ENCODE measurements at regions not wholly inside any gene's neighbourhood (a gene's known extent, or its start where the extent isn't known, plus 50 kb on each side); places are given as distances from the start of the nearest gene placed in this dataset.

DNA sequence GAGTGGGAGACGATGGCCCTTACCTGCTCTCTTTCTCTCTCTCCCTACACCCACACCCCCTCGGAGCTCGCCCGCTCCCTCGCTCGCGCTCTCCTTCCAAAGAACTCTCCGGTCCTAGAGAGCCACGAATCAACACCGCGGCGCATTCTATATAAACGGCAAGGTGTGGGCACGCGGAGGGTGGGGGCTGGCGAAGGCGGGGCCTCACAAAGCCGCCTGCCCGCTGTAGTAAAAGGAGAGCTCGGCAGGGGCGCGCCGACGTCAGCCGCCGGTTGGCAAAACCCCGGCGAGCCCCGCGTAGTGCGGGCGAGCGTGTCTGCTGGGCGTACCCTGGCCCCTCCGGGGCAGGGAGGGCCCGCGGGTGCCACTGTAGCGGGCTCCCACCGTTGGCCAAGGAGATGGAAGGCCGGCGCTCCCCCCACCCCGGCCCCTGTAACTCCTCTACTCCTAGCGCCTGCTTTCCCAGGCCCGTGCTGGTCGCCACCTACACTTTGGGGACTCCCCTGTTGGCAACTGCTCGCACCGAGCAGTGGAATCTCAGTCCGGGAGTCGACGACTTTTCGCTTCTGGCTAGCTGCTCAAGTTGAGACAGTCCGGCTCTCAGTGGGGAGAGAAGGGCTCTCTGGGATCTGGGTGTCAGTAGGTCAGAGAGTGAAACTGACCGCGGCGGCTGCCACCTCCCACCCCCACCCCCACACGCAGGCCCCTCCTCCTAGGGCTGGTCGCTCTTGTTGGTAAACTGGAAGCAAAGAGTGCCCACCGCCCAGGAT, 325.5 kb upstream of the F9 start:
- ATAC-seq (ENCODE audit: poor library complexity), result peak; percentile 62
- peak; percentile 43 for DNase-seq
- intact Hi-C loops (cut with DNase I), result no loop called here

DNA sequence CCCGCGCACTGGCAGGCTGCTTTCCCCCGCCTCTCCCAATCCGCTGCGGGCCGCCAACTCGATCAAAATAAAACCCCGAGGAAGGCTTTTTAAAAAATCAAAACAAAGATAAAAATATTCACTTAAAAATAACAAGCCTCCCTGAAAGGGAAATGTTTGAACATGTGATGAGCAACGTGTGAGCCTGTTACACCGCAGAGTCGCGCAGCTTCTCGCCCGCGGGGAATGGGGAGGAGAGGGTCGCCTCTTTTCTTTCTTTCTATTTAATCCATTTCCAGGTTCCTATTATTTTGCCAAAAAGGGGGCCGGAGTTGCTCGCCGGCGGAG, 326.0 kb upstream of the F9 start:
- intact Hi-C loops (cut with DNase I), result no loop called here
- ATAC-seq (ENCODE audit: poor library complexity) (no peak), DNase-seq (peak; percentile 30)

- DNase-seq, result peak; percentile 40
- ATAC-seq (ENCODE audit: poor library complexity), result peak; percentile 27
- intact Hi-C loops (cut with DNase I), result no loop called here
Observed at GRCh38 chrX:139203651-139204570, 326.6 kb upstream of the F9 start.

DNA sequence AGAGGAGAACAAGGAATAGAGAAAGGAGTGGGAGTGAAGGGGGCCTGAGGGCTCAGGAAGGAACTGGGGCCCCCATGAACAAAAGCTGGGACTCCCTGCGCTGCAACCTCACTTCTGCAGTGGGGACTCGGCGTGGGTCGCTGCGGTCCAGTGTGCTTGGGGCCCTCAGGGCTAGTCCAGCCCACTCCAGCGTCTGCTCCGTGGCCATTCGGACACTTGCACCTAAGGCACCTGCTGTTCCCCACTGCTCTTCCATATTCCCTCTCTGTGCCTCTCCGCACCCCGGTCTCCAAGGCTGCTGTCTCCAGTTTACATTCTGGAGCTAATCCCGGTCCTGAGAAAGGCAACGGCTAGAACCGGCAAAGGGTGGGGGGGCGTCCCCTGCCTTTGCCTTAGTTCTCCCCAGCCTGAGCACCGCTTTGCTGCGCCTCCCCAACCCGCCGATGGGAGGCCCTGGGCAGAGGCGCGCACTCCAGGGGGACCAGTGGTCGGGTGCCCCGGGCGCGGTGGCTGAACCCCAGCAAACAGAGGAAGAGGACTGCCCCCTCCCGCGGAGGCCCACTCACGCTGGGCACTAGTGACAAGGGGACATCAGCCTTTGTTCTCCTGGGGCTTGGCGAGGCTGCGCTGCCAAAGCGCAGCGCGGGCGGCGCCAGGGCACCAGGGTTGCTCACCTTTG, 327.7 kb upstream of the F9 start:
- intact Hi-C loops (cut with DNase I), result no loop called here
- DNase-seq, result no peak
- ATAC-seq (ENCODE audit: poor library complexity), result no peak

DNA sequence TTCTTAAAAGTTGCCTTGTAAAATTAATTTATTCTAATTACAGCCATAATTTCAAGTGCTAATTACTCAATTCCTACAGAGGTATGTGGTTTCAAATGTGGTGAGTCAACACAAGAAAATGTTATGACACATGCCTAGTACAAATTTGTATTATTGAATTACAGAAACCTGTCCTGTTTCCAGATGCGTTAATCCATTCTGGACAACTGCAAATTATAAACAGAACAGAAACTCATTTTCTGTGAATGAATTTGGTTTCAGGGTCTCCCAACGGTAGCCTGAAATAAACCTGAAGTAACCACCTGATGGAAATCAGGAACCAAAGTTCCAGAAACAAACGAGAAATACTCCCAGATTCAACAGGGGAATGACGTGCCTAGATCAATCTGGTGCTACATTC, 328.6 kb upstream of the F9 start:
- intact Hi-C loops (cut with DNase I), result no loop called here
- DNase-seq (no peak), ATAC-seq (ENCODE audit: poor library complexity) (no peak)

DNA sequence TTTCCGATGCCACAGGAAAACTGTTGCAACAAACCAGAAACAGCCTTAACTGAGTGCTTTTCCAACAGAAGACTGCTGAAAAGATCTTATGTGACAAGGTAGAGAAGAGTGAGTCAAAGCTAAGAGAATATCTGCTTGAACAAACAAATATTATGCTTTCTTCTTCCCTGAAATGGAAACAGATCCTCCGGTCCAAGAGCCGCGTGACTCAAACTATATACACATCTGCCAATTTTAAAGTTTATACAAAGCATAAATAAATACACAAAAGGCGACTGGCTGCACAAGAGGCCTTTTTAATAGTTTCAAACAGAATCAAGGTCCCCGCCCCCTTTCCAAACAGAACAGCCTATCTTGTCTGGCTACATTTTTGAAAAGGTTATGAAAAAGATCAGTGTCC, 329.7 kb upstream of the F9 start:
- no peak for ATAC-seq (ENCODE audit: poor library complexity)
- DNase-seq, result no peak
- intact Hi-C loops (cut with DNase I), result no loop called here

- no peak for DNase-seq
- intact Hi-C loops (cut with DNase I), result no loop called here
- ATAC-seq (ENCODE audit: poor library complexity), result no peak
Observed at GRCh38 chrX:139200346-139200745, 330.2 kb upstream of the F9 start.

- DNase-seq (no peak), ATAC-seq (ENCODE audit: poor library complexity) (no peak)
- intact Hi-C loops (cut with DNase I), result no loop called here
Observed at GRCh38 chrX:139199933-139200332, 330.6 kb upstream of the F9 start.

GRCh38 chrX:139198936-139199335, 331.6 kb upstream of the F9 start:
- DNase-seq, result no peak
- intact Hi-C loops (cut with DNase I), result no loop called here
- no peak for ATAC-seq (ENCODE audit: poor library complexity)

GRCh38 chrX:139196890-139197289, 333.6 kb upstream of the F9 start:
- ATAC-seq (ENCODE audit: poor library complexity) (no peak), DNase-seq (no peak)
- intact Hi-C loops (cut with DNase I), result no loop called here

GRCh38 chrX:139194571-139195280, 335.8 kb upstream of the F9 start:
- intact Hi-C loops (cut with DNase I), result no loop called here
- DNase-seq, result peak; percentile 36

DNA sequence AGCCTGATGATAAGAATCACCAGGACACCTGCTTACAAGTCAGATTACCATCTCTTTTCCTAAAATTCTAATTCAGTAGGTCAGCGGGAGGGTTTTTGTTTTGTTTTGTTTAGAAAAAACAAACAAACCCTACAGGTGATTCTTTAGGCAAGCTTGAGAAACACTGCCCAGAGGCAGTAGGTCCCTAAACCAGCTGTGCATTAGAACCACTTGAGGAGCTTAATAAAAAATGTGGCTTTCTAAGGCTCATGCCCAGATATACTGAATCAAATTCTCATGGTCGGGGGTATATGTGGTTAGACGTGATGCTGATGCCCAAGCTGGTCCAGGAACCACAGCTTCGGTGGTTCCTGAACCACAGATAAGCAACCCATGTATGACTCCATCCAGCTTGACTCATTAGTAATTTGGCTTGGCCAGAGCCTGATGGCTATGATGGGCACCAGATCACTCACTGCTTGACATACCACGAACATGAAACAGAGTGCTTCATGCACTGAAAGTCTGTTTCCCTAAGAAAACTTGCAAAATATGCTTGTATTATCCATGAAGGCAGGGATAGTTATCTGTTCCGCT, 338.1 kb upstream of the F9 start:
- intact Hi-C loops (cut with DNase I), result no loop called here
- DNase-seq (no peak), ATAC-seq (ENCODE audit: poor library complexity) (no peak)

More at GRCh38 chrX:139194571-139195280, 335.8 kb upstream of the F9 start:
- peak; percentile 71 for ATAC-seq (ENCODE audit: poor library complexity)

GRCh38 chrX:139191746-139192385, 338.7 kb upstream of the F9 start:
- no peak for ATAC-seq (ENCODE audit: poor library complexity)
- intact Hi-C loops (cut with DNase I), result no loop called here
- DNase-seq, result no peak

GRCh38 chrX:139191286-139191685, 339.3 kb upstream of the F9 start:
- DNase-seq (no peak), ATAC-seq (ENCODE audit: poor library complexity) (no peak)
- intact Hi-C loops (cut with DNase I), result no loop called here

DNA sequence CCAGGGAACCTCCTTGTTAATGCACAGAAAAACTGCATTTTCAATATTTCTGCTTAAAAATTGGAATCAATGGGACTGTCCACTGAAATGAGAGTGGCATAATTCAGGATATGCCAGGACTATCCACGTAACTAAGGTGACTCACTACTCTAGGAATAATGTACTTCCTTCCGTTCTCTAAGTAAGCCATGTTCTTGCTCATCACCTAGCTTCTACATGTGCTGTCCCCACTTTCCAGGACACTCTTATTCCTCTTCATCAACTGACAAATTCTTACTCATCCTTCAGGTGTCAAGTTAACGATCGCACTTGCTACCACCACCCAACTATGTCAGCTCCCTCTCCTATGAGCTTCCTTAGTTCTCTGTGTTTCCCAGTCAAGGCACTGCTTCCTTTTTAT, 342.8 kb upstream of the F9 start:
- intact Hi-C loops (cut with DNase I), result no loop called here
- no peak for ATAC-seq (ENCODE audit: poor library complexity)

DNA sequence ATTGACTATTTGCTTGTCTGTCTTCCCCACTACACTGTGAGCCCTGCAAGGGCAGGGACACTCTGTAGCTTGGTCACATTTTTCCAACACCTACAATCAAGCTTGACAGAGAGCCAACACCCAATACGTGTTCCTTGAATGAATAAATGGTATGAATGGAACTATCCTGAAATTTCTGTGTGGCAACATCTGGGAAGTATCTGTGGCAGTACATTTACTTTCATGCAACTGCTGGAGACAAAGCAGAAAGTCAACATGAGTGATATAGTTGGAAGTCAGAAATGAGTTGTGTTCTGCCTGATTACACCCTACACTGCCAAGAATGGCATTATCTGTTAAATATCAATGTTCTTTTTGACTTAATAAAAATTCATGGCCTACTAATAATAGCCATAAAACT, 343.5 kb upstream of the F9 start:
- no peak for DNase-seq
- intact Hi-C loops (cut with DNase I), result no loop called here
- no peak for ATAC-seq (ENCODE audit: poor library complexity)

More for the DNA sequence above, 342.8 kb upstream of the F9 start:
- DNase-seq, result no peak

DNA sequence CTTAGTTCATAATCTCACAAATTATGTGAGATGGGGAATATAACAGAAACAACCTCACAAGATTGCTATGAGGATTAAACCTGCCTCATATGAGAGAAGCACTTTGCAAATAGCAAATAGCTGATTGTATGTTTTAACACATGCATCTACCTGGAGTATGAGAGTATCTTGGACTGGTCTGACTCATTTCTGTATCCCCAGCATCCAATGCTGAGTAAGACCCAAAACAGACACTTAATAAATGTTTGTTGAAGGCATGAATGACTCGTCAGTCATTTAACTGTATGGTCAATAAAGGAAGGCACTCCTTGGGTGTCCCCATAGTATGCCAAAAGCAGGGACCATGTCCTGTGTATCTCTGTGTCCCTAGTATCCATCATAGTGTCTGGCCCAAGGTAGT, 350.9 kb upstream of the F9 start:
- no peak for ATAC-seq (ENCODE audit: poor library complexity)
- intact Hi-C loops (cut with DNase I), result no loop called here
- DNase-seq, result no peak

DNA sequence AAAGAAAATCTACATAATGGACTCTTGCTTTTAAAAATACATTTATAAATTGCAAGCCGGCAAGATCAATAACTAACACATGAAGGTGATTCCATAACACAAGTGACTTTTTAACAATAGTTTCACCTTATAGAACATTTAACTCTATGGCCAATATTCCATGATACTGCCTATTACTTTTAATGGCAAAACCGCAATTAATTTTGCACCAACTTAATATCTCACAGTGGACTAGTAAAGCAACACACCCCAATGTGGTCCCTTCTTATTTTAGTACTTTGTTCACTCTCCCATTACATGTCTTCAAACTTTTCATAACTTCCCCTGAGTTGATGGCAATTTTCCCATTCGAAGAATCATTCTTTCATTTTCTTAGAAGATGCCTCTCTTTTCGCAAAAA, 351.6 kb upstream of the F9 start:
- no peak for ATAC-seq (ENCODE audit: poor library complexity)
- intact Hi-C loops (cut with DNase I), result no loop called here
- no peak for DNase-seq

Measured in Right ventricle myocardium superior (tissue), 1 donor.